ENCODE measurements at regions not wholly inside any gene's neighbourhood (a gene's known extent, or its start where the extent isn't known, plus 50 kb on each side); places are given as distances from the start of the nearest gene placed in this dataset.

- DNase-seq: no peak
Observed at GRCh38 chr13:30126903-30127428, 180.4 kb downstream of the KATNAL1 start.

- peak; percentile 96 for DNase-seq
Observed at GRCh38 chr13:30125422-30126073, 181.8 kb downstream of the KATNAL1 start.

- no peak for DNase-seq
Observed at GRCh38 chr13:30124131-30124768, 183.1 kb downstream of the KATNAL1 start.

- no peak for DNase-seq
Observed at GRCh38 chr13:30123575-30123974, 183.8 kb downstream of the KATNAL1 start.

DNA sequence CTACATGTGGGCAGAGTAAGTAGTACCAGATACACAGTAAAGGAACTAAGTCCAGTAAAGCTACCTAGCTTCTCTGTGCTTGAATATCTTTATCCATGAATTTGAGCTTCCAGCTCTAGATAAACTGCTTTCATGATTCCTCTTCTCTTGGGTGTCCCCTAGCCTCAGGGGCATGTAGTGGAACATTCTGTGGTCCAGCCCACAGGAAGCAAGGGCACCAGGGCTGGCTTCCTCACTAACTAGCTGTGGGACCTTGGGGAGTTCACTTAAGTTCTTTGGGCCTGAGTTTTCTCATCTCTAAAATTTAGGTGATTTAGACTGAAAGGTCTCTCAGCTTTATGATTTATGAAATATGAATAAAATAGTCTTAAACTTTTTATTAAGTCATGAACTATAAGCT, 185.7 kb downstream of the KATNAL1 start:
- DNase-seq: no peak

DNA sequence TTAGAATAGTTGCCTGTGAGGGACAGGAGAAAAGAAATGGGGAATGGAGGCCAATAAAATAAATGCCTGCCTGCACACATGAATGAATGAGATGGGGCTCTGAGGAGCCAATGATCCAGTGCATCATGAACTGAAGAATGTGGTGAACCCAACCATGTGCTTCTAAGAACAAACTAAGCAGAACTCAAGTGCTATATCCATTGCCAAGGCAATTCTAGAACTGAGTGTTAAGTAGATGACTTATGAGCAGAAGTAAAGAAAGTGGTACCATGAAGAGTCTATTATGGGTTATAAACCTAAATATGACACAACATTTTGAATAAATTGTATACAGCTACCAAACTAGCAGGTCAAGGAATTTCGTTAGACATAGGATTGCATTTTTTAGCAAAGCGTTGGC, 186.1 kb downstream of the KATNAL1 start:
- DNase-seq: no peak

DNA sequence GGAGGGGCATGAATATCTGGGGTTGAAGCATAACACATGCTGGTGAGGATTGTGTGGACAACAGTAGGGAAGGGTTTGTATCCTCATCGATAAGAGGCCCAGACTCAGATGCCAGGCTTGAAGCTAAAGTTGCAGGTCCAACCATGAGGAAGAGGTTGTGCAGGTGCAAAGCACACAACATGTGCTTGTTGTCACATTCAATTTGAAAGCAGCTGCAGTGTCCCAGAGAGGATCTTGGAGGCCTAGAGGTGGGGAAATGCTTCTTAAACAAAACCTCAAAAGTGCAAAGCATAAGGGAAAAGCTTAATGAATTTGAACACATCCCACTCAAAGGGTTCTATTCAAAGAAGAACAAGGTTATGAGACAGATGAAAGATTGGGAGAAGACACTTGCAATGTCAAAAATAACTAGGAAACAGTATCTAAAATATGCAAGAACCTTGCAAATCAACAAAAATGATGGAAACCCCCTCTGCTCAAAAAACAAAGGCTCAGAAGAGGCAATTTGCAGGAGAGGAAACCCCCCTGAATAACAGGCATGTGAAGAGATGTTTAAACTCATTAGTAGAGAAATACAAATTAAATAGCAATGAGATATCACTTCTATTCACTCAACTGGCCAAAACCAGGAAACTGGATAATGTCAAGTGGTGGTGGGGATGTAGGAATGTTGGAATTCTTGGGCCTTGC, 187.1 kb downstream of the KATNAL1 start:
- DNase-seq: no peak

GRCh38 chr13:30119476-30119875, 187.9 kb downstream of the KATNAL1 start:
- DNase-seq: no peak

DNA sequence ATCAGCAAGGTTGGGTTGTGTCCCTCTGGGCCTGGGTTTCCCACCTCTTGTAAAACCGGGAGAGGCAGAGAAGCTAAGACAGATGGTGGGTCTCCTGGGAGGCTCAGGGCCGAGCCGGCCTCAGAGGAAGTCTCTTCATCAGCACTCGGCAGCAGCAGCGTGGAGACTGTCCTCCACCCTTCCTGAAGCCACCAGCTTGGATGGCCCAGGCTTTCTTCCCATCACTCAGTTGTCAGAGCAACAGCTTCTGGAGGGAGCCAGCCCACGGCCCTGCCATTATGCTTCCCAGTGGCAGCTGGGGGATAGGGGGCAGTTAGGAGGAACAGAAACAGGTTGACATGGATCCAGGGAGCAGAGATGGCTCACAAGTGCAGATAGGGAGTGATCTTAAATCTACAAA, 191.0 kb downstream of the KATNAL1 start:
- no peak for DNase-seq

DNA sequence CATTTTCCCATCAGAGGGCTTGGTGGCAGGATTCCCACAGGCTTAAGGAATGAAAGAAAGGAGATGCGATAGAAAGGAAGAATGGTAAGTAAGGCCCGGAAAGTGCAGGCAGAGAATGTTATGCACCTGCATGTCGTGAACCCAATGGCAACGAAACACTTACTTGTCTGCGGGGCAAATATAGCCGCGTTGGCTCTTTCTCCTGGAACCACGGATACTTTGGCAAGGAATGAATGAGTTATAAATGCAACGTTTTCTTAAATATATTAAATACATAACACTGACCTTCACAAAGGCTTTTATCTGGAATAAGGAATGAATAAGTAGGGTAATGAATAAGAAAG, 192.1 kb downstream of the KATNAL1 start:
- no peak for DNase-seq

DNA sequence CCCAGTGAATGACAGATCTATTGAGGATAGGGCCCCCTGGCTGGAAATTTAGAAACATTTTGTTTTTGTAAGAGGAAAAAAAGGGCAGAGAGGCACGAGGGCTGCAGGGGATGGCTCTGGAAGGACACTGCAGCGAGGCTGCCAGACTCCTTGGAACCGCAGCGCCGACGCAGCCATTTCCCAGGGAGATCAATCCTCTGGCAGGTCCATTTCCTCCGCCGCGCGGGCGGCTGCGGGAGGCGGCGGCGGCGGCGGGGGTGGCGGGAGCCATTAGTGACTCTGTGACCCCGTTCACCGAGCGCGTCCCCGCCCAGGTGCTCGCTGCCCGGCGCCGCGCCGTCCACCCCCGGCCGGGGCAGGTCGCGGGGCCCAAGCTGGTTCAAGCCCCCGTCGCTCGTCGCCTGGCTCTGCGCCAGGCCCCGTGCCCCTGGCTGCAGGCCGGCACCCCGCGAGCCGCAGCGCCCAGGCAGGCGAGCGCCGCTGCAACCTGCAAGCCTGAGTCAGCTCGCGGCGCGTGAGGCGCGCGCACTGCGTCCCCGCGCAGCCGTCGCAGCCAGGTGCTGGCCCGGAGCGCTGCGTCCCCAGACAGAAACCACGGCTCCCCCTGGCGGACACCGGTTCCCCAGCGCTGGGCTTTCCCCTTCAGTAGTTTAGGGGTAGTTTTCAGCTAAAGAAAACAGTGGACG, 192.6 kb downstream of the KATNAL1 start:
- DNase-seq: peak; percentile 94

- DNase-seq: peak; percentile 49
Observed at GRCh38 chr13:30113983-30114570, 193.3 kb downstream of the KATNAL1 start.

GRCh38 chr13:30113551-30113950, 193.8 kb downstream of the KATNAL1 start:
- peak; percentile 24 for DNase-seq

- peak; percentile 92 for DNase-seq
Observed at GRCh38 chr13:30112602-30113435, 194.5 kb downstream of the KATNAL1 start.

DNA sequence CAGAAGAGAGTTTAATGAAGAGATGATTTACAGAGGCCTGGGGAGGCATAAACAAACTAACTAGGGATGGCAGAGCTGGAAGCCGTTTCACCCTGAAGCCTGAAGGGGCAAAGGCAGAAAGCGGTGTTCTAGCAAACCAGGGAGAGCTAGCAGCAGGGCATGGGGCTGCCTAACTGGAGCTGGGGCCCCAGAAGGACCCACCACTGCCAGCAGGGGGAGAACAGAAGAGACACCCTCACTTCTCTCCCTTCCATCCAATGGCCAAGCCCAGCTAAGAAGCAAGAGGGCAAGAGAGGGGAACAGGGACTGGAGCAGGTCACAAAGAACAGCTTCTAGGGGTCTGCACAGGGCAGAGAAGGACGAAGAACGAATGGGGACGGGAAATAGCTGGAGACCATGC, 195.5 kb downstream of the KATNAL1 start:
- peak; percentile 26 for DNase-seq

DNA sequence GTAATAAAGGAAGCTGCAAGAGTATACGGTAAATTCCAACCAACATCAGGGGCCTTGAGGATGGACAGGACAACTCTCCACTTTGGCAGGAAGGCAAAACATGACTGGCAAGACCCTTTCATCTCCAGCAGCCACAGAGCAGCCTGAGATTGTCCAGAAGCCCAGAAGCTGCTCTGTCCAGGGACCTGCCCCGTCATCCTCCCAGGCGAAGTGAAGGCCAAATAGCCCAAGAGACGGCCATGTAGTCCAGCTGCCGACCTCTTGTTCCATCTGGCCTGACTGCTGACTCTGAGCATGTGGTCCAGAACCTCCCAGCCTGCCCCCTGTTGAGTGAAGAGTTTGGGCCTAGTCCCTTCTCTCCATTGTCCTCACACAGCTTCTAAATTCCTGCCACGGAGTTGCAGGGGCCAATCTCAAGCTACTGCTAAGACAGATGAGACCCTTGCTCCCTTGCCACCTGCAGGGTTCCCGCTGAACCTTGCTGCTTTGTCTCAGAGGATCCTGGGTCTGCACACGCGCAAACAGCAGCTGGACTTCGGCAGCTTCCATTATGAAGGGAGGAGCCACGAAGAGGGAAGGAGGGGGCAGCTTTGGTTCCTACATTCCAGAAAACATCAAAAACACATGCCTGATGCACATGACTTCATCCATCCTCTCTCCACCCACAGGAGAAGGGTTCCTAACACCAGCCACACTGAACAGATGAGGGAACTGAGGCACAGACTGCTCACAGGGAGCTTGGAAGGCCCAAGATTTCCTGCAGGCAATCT, 196.9 kb downstream of the KATNAL1 start:
- DNase-seq: no peak

DNA sequence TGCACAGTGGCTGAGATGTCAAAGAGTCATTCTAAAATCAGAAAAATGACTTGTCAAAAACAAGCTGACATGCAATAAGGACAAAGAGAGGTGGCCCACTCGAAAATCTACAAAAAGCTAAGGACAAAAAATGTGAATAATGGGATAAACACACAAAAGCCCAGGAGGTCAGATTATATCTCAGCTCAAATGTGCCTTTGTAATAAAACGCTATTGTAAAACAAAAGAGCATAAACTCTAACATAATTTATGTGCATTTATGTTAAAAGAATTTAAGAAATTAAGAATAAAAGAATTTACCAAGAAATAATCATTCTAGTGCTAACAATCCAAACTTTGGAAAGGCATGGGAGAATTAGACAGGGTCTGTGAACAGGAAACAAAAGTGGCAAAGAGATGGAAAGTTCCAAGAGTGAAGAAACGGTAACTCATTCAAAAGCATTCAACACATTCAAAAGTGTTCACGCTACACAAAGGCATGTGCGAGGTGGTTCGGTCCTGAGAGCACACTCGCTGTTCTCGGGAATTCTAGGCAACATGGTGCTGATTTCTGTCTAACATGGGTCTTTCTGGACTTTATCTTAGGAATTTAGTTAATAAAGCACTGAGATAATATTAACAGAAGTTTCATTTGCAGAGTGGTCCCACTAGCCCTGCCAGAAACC, 197.7 kb downstream of the KATNAL1 start:
- DNase-seq: no peak

GRCh38 chr13:30108913-30109237, 198.5 kb downstream of the KATNAL1 start:
- peak; percentile 27 for DNase-seq

GRCh38 chr13:30108216-30108912, 199.0 kb downstream of the KATNAL1 start:
- DNase-seq: no peak

GRCh38 chr13:30107521-30108136, 199.7 kb downstream of the KATNAL1 start:
- peak; percentile 18 for DNase-seq

Measured in DMS53 (cell line).